Endothelial cell (in vitro differentiated cells): ENCODE measurements at regions not wholly inside any gene's neighbourhood (a gene's known extent, or its start where the extent isn't known, plus 50 kb on each side); places are given as distances from the start of the nearest gene placed in this dataset.
"Not testable (repeated sequence)": the region's sequence is repeated elsewhere in the genome, so short reads cannot be mapped to it uniquely, and the experiment has no call there.

ENCODE experiments used
- DNase-seq: peaks from one replicate; pipeline ENCODE4 v3.0.0; 2021; ENCODE audit warnings: low spot score
- H3K27ac Mint-ChIP-seq: one replicate; pipeline ENCODE4 v1.8.0; 2021; ENCODE audit warnings: mixed read lengths, inconsistent platforms; ENCODE audit not compliant: unreplicated experiment
- H3K27me3 Mint-ChIP-seq: one replicate; pipeline ENCODE4 v1.8.0; 2021; ENCODE audit warnings: mild to moderate bottlenecking, moderate library complexity, mixed read lengths, inconsistent platforms; ENCODE audit not compliant: unreplicated experiment
- H3K36me3 Mint-ChIP-seq: one replicate; pipeline ENCODE4 v1.8.0; 2021; ENCODE audit warnings: mild to moderate bottlenecking, low read depth, mixed read lengths, inconsistent platforms; ENCODE audit not compliant: unreplicated experiment
- H3K4me1 Mint-ChIP-seq: one replicate; pipeline ENCODE4 v1.8.0; 2021; ENCODE audit warnings: mild to moderate bottlenecking, mixed read lengths, inconsistent platforms; ENCODE audit not compliant: unreplicated experiment
- H3K4me3 Mint-ChIP-seq: one replicate; pipeline ENCODE4 v1.8.0; 2021; ENCODE audit warnings: mild to moderate bottlenecking, mixed read lengths, inconsistent platforms; ENCODE audit not compliant: unreplicated experiment
- H3K9me3 Mint-ChIP-seq: one replicate; pipeline ENCODE4 v1.8.0; 2021; ENCODE audit warnings: mixed read lengths, inconsistent platforms; ENCODE audit not compliant: unreplicated experiment
- CTCF ChIP-seq: fragments of 200-600 bp; sonication (generic); IDR thresholded peaks from one replicate; pipeline ENCODE4 v1.5.0; 2021; ENCODE audit warnings: antibody characterized with exemption; ENCODE audit not compliant: unreplicated experiment

DNA sequence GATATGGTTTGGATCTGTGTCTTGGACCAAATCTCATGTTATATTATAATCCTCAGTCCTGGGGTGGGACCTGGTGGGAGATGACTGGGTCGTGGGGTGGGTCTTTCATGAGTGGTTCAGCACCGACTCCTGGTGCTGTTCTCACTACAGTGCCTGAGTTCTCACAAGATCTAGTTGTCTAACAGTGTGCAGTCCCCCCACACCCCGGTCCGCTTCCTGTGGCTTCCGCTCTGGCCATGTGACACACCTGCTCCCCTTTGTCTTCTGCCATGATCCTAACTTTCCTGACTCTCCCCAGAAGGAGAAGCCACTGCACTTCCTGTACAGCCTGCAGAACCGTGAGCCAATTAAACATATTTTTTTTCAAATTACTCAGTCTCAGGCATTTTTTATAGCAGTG lies 1262.2 kb downstream of the TMEM121 start:
- Mint-ChIP-seq H3K4me1 (no peaks in the 10 kb centered on the region), H3K4me3 (no peak overlapping the region), H3K9me3 (peaks cover 46% of the 10 kb centered on the region), H3K27ac (no peak overlapping the region), H3K36me3 (no peaks in the 10 kb centered on the region), H3K27me3 (no peaks in the 10 kb centered on the region)
- TF ChIP-seq CTCF = no peak
- DNase-seq = no peak

DNA sequence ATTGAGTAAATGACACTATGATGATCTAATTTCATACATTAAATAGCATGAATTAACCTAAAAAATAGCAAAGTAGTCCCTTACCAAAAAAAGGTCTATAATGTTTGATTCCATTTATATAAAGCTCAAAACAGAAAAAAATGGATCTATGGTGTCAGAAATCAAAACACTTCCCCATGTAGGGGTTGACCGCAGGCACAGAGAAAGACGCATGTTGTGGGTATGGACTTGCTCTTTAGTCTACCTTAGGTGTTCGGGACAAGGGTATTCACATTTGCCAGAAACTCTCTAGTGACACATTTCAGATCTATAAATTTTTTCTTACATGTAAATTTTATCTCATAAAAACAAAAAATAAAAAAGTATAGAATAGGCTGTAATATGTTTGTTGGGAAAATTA lies 1262.9 kb downstream of the TMEM121 start:
- TF ChIP-seq CTCF = no peak
- Mint-ChIP-seq H3K9me3 (peaks cover 44% of the 10 kb centered on the region), H3K4me1 (no peaks in the 10 kb centered on the region), H3K27me3 (no peaks in the 10 kb centered on the region), H3K27ac (no peak overlapping the region), H3K36me3 (peaks cover 5% of the 10 kb centered on the region), H3K4me3 (no peak overlapping the region)
- no peak for DNase-seq

DNA sequence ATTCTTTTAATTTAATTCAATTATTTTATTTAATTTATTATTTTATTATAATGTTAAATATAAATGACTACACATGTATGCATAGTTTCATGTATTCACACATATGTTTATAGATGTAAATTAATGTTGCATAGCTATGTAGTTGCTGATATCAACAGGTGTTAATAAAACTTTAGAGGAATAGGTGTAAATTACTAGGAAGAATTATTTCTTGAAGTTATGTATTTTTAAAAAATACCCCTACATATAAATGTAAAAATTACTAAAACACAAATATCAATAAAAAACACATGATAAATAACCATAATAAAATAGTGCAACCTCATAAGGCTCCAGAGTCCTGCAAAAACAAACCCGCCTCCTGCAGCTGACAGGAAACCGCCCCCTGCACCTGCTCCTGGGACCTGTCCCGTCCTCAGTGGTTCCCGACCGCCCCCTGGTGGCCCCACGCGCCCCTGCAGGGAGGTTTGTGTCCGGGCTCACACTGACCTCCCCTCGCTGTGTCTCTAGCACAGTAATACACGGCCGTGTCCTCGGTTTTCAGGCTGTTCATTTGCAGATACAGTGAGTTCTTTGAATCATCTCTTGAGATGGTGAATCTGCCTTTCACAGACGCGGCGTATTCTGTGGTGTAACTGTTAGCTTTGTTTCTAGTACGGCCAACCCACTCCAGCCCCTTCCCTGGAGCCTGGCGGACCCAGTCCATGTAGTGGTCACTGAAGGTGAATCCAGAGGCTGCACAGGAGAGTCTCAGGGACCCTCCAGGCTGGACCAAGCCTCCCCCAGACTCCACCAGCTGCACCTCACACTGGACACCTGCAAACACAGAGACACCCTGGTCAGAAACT lies 1264.0 kb downstream of the TMEM121 start:
- Mint-ChIP-seq H3K36me3 (peaks cover 6% of the 10 kb centered on the region), H3K27me3 (no peaks in the 10 kb centered on the region), H3K9me3 (peaks cover 38% of the 10 kb centered on the region), H3K27ac (no peak overlapping the region), H3K4me1 (no peaks in the 10 kb centered on the region), H3K4me3 (no peak overlapping the region)
- no peak for TF ChIP-seq CTCF
- DNase-seq = no peak

GRCh38 chr14:106792543-106792942 lies 1266.2 kb downstream of the TMEM121 start:
- Mint-ChIP-seq H3K27me3 (no peaks in the 10 kb centered on the region), H3K27ac (no peak overlapping the region), H3K9me3 (peaks cover 27% of the 10 kb centered on the region)

GRCh38 chr14:106798166-106798565 lies 1271.8 kb downstream of the TMEM121 start:
- H3K4me1 Mint-ChIP-seq, H3K36me3 Mint-ChIP-seq, DNase-seq, H3K27me3 Mint-ChIP-seq, H3K4me3 Mint-ChIP-seq, H3K9me3 Mint-ChIP-seq, H3K27ac Mint-ChIP-seq: not testable (repeated sequence)

More at GRCh38 chr14:106792543-106792942, 1266.2 kb downstream of the TMEM121 start:
- TF ChIP-seq CTCF = no peak
- no peak overlapping the region for H3K4me3 Mint-ChIP-seq
- DNase-seq = no peak
- no peaks in the 10 kb centered on the region for H3K4me1 Mint-ChIP-seq
- peaks cover 6% of the 10 kb centered on the region for H3K36me3 Mint-ChIP-seq
